Ishikawa (cell line): ENCODE measurements at regions not wholly inside any gene's neighbourhood (a gene's known extent, or its start where the extent isn't known, plus 50 kb on each side); places are given as distances from the start of the nearest gene placed in this dataset.

Source experiments
- CEBPB ChIP-seq: IDR thresholded peaks from 2 replicates; pipeline ENCODE4 v1.6.1; 2012
- CREB1 ChIP-seq: IDR thresholded peaks from 2 replicates; pipeline ENCODE4 v1.6.1; 2012; ENCODE audit warnings: low read depth
- EGR1 ChIP-seq: IDR thresholded peaks from 2 replicates; pipeline ENCODE4 v1.6.1; 2012
- EP300 ChIP-seq: IDR thresholded peaks from 2 replicates; pipeline ENCODE4 v1.6.1; 2012; ENCODE audit warnings: borderline replicate concordance
- FOXM1 ChIP-seq: IDR thresholded peaks from 2 replicates; pipeline ENCODE4 v1.6.1; 2012; ENCODE audit warnings: low read depth, borderline replicate concordance
- NFIC ChIP-seq: IDR thresholded peaks from 2 replicates; pipeline ENCODE4 v1.6.1; 2012
- RAD21 ChIP-seq: IDR thresholded peaks from 2 replicates; pipeline ENCODE4 v1.6.1; 2012; ENCODE audit warnings: low read depth
- TAF1 ChIP-seq: IDR thresholded peaks from 2 replicates; pipeline ENCODE4 v1.6.1; 2012; ENCODE audit warnings: low read depth, mild to moderate bottlenecking
- TCF12 ChIP-seq: IDR thresholded peaks from 2 replicates; pipeline ENCODE4 v1.6.1; 2012; ENCODE audit warnings: low read depth
- TEAD4 ChIP-seq: IDR thresholded peaks from 2 replicates; pipeline ENCODE4 v1.6.1; 2012
- YY1 ChIP-seq: IDR thresholded peaks from 2 replicates; pipeline ENCODE4 v1.6.1; 2012; ENCODE audit warnings: low read depth
- ZBTB7A ChIP-seq: IDR thresholded peaks from 2 replicates; pipeline ENCODE4 v1.6.1; 2012; ENCODE audit warnings: low read depth
- TF ChIP-seq, protein P1 (sequence below): IDR thresholded peaks from 2 replicates; pipeline ENCODE4 v1.6.1; 2012; ENCODE audit warnings: low read depth, mild to moderate bottlenecking
- TF ChIP-seq, protein P2 (sequence below): IDR thresholded peaks from 2 replicates; pipeline ENCODE4 v1.6.1; 2012
- TF ChIP-seq, protein P3 (sequence below): IDR thresholded peaks from 2 replicates; pipeline ENCODE4 v1.6.1; 2012

GRCh38 chr6:890201-890600, 197.3 kb upstream of the EXOC2 start:
- TF ChIP-seq CEBPB = no peak

DNA sequence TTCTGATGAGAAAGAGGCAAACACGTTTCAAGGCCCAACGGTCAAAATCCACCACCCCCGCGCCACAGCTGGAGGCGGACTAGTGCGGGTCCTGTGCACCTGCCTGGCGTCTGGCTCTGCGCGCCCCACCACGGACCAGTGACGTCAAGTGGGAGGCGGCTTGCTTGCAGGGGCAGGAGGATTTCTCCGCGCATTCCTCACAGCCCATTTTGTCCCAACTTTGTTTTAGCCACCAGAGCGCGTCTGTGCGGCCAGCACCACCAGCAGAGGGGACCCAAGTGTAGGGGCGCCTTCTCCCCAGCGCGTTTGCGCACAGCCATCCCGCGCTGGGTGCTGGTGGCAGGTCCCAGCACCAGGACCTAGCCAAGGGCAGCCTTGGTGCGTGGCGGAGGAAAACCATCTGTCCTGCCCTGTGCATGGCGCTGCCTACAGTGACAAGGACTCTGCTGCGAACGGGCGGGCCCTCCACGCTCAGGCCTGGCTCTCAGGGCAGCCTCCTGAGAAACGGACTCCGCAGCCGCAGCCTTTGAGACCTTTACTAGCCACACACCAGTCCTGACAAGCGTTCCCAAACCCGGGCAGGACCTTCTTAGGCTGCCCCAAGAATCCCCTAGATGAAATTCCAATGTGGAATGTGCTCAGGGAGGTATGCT, 194.8 kb upstream of the EXOC2 start:
- no peak for TF ChIP-seq CEBPB
- TF ChIP-seq TAF1 = no peak
- TF ChIP-seq EP300 = no peak
- TF ChIP-seq ZBTB7A = no peak
- no peak for TF ChIP-seq NFIC
- no peak for TF ChIP-seq TCF12
- TF ChIP-seq RAD21 = no peak
- TF ChIP-seq, protein P1, sequence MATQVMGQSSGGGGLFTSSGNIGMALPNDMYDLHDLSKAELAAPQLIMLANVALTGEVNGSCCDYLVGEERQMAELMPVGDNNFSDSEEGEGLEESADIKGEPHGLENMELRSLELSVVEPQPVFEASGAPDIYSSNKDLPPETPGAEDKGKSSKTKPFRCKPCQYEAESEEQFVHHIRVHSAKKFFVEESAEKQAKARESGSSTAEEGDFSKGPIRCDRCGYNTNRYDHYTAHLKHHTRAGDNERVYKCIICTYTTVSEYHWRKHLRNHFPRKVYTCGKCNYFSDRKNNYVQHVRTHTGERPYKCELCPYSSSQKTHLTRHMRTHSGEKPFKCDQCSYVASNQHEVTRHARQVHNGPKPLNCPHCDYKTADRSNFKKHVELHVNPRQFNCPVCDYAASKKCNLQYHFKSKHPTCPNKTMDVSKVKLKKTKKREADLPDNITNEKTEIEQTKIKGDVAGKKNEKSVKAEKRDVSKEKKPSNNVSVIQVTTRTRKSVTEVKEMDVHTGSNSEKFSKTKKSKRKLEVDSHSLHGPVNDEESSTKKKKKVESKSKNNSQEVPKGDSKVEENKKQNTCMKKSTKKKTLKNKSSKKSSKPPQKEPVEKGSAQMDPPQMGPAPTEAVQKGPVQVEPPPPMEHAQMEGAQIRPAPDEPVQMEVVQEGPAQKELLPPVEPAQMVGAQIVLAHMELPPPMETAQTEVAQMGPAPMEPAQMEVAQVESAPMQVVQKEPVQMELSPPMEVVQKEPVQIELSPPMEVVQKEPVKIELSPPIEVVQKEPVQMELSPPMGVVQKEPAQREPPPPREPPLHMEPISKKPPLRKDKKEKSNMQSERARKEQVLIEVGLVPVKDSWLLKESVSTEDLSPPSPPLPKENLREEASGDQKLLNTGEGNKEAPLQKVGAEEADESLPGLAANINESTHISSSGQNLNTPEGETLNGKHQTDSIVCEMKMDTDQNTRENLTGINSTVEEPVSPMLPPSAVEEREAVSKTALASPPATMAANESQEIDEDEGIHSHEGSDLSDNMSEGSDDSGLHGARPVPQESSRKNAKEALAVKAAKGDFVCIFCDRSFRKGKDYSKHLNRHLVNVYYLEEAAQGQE = no peak
- TF ChIP-seq, protein P2, sequence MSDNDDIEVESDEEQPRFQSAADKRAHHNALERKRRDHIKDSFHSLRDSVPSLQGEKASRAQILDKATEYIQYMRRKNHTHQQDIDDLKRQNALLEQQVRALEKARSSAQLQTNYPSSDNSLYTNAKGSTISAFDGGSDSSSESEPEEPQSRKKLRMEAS = no peak
- no peak for TF ChIP-seq CREB1

- TF ChIP-seq, protein P1 = no peak
- TF ChIP-seq FOXM1 (no peak), RAD21 (no peak), YY1 (no peak), ZBTB7A (no peak), EGR1 (no peak), TEAD4 (no peak), CEBPB (no peak), TAF1 (no peak), EP300 (no peak)
- TF ChIP-seq, protein P2 = no peak
- TF ChIP-seq, protein P3, sequence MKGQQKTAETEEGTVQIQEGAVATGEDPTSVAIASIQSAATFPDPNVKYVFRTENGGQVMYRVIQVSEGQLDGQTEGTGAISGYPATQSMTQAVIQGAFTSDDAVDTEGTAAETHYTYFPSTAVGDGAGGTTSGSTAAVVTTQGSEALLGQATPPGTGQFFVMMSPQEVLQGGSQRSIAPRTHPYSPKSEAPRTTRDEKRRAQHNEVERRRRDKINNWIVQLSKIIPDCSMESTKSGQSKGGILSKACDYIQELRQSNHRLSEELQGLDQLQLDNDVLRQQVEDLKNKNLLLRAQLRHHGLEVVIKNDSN = no peak
Measured at GRCh38 chr6:885051-885590, 192.2 kb upstream of the EXOC2 start.

- TF ChIP-seq YY1 (no peak), FOXM1 (no peak), TCF12 (no peak)
Measured at GRCh38 chr6:884570-884969, 191.6 kb upstream of the EXOC2 start.

- TF ChIP-seq CEBPB = no peak
- TF ChIP-seq FOXM1 = no peak
- TF ChIP-seq NFIC = no peak
- TF ChIP-seq CREB1 = no peak
- no peak for TF ChIP-seq TCF12
- no peak for TF ChIP-seq EGR1
Measured at GRCh38 chr6:882084-882598, 189.2 kb upstream of the EXOC2 start.

DNA sequence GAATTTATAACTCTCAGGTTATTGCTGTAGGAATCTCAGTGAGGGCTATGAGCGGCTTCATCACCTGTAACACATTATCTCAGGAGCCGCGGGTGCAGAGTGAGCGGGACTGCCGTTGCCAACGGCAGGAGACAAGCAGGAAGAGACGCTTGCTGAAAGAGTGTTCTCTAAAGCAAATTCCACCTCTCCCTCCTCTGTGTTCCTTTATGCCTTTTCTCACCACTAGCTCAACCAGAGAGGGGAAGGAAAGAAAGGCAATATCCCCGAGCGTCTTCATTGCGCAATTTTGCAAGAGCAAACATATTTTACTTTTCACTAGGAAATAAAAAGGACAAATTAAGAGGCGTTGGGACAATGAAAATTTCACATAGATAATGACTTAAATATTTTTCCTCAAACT, 185.2 kb upstream of the EXOC2 start:
- no peak for TF ChIP-seq RAD21
- no peak for TF ChIP-seq ZBTB7A
- TF ChIP-seq CEBPB = peak; percentile 40; the same call in 1 of the 2 replicates

GRCh38 chr6:875012-875411, 182.1 kb upstream of the EXOC2 start:
- TF ChIP-seq CEBPB = no peak
- no peak for TF ChIP-seq RAD21
- TF ChIP-seq, protein P1 = no peak
- no peak for TF ChIP-seq EP300
- TF ChIP-seq ZBTB7A = no peak
- no peak for TF ChIP-seq FOXM1
- TF ChIP-seq YY1 = no peak
- TF ChIP-seq CREB1 = no peak
- no peak for TF ChIP-seq EGR1
- no peak for TF ChIP-seq NFIC
- TF ChIP-seq TCF12 = no peak
- TF ChIP-seq TAF1 = no peak
